Astrocyte of the spinal cord (primary cell): ENCODE measurements at regions not wholly inside any gene's neighbourhood (a gene's known extent, or its start where the extent isn't known, plus 50 kb on each side); places are given as distances from the start of the nearest gene placed in this dataset.
"Not testable (repeated sequence)": the region's sequence is repeated elsewhere in the genome, so short reads cannot be mapped to it uniquely, and the experiment has no call there.

Source experiments
- DNase-seq: peaks from one replicate; pipeline ENCODE4 v3.0.0; 2011; ENCODE audit warnings: low read depth, low spot score
- H3K4me3 ChIP-seq: 2 replicates; pipeline ENCODE4 v1.5.1; 2011; ENCODE audit warnings: low read depth, mild to moderate bottlenecking, low read length, moderate library complexity
- CTCF ChIP-seq: IDR thresholded peaks from 2 replicates; pipeline ENCODE4 v1.5.1; 2012; ENCODE audit warnings: low read depth, mild to moderate bottlenecking, low read length, inconsistent platforms
- in situ Hi-C: cut with HindIII; loops from 2 replicates; pipeline ENCODE4 v1.10.0; 2017; ENCODE audit warnings: low sequenced_read_pairs

- H3K4me3 ChIP-seq: no peak overlapping the region
- DNase-seq: no peak
- in situ Hi-C loops: no loop called here
- TF ChIP-seq CTCF: no peak
These were observed 252.0 kb upstream of the GAS1 start for GRCh38 chr9:87199278-87199677.

- in situ Hi-C loops: no loop called here
- no peak for TF ChIP-seq CTCF
These were observed 252.5 kb upstream of the GAS1 start for GRCh38 chr9:87199782-87200181.

GRCh38 chr9:87201351-87201751, 254.0 kb upstream of the GAS1 start:
- no peak for TF ChIP-seq CTCF
- H3K4me3 ChIP-seq: no peak overlapping the region
- peak; percentile 93 for DNase-seq
- in situ Hi-C loops: no loop called here

More at GRCh38 chr9:87199782-87200181, 252.5 kb upstream of the GAS1 start:
- no peak overlapping the region for H3K4me3 ChIP-seq
- DNase-seq: no peak

GRCh38 chr9:87206064-87206661, 258.9 kb upstream of the GAS1 start:
- in situ Hi-C loops: no loop called here
- no peak for TF ChIP-seq CTCF
- H3K4me3 ChIP-seq: no peak overlapping the region
- peak; percentile 84 for DNase-seq

GRCh38 chr9:87210658-87211057, 263.4 kb upstream of the GAS1 start:
- H3K4me3 ChIP-seq, DNase-seq, in situ Hi-C loops: not testable (repeated sequence)

GRCh38 chr9:87211669-87212068, 264.4 kb upstream of the GAS1 start:
- no peak for TF ChIP-seq CTCF
- no peak overlapping the region for H3K4me3 ChIP-seq
- no peak for DNase-seq
- in situ Hi-C loops: no loop called here

GRCh38 chr9:87212605-87213021, 265.3 kb upstream of the GAS1 start:
- in situ Hi-C loops: no loop called here
- H3K4me3 ChIP-seq: no peak overlapping the region
- no peak for TF ChIP-seq CTCF
- peak; percentile 77 for DNase-seq
